Suppressor macrophage treated with lipopolysaccharide for 4 hours (primary cell): ENCODE measurements at regions not wholly inside any gene's neighbourhood (a gene's known extent, or its start where the extent isn't known, plus 50 kb on each side); places are given as distances from the start of the nearest gene placed in this dataset.

Experiments used
- DNase-seq: peaks from one replicate; pipeline ENCODE4 v3.0.0-alpha.2; 2020

DNA sequence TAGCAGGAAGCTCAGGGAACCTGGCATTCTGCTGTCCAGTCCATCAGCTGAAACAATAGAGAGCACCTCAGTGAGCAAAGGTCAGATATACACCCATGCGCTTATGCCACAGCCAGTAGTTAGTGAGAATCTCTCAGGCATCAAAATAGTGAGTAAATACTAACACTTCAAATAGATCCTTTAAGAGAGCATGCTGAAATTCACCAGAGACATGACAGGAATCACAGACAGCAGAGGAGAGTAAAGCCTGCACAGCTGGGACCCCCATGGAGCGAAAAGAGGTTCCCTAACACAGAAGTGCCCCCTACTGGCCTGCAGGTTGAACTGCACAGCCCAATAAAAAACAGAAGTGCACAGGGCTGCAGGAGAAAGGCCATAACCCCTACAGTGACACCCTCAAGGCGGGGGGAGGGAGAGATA, 57.6 kb upstream of the ANTXRL start:
- DNase-seq = peak; percentile 45

DNA sequence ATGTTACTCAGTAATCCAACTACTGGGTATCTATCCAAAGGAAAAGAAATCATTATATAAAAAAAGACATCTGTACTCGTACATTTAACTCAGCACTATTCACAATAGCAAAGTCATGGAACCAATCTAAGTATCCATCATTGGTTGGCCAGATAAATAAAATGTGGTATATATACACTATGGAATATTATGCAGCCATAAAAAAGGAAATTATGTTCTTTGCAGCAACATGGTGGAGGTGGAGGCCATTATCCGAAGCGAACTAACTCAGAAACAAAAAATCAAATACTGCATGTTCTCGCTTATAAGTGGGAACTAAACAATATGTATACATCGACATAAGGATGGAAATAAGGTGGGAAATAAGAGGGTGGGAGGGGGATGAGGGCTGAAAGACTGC, 56.2 kb upstream of the ANTXRL start:
- DNase-seq = no peak

DNA sequence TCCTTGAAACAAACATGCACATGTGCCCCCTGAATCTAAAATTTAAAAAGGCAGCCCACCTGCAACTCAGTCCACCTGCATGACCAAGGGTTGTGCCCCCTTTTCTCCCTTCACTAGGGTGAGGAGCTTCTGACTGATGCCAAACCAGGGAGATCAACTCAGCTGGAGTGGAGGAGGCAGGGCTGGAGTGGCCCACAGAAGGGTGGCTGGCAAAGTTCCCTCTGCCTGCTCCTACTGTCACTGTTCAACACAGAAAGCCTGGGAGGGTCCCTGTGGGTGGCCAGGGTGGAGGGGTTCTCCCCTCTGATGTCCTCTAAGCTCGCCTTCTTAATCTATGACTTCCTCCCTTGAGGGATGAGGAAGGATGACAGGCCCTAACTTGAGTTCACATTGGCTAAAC, 55.7 kb upstream of the ANTXRL start:
- no peak for DNase-seq

DNA sequence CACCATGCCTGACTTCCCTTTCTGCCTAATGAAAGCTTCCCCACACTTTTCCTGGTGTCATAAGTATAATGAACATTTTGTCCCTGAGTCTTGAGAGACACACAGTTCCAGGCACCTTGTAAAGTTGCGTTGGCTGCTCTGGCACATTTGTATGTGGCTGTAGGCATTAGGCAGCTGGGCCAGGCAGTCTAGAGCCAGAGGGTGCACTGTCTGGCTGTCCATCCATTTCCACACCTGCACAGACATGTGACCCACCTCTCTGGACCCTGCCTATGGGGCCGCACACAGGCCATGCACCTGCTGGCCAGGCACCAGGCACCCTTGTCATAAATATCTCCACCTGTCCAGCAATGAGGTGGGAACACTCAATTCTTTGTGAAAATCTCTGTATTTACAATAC, 54.7 kb upstream of the ANTXRL start:
- no peak for DNase-seq

DNA sequence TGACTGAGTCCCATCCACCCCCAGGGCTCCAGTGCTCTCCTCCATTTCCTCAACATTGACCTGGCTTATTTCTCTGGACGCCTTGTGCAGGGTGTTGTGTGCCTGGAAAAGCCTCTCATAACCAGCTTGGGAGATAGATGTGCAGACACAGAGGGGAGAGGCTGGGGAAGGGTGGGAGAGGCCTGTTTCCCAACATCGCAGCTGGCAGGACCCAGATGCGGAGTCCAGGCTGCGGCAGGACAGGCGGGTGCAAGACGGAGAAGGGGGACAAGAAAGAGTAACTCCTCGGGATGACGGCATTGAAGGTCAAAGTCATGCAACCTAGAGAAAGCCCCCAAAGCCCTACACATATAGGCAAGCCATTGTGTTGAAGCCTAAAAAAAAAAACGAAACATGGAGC, 54.1 kb upstream of the ANTXRL start:
- DNase-seq = no peak

DNA sequence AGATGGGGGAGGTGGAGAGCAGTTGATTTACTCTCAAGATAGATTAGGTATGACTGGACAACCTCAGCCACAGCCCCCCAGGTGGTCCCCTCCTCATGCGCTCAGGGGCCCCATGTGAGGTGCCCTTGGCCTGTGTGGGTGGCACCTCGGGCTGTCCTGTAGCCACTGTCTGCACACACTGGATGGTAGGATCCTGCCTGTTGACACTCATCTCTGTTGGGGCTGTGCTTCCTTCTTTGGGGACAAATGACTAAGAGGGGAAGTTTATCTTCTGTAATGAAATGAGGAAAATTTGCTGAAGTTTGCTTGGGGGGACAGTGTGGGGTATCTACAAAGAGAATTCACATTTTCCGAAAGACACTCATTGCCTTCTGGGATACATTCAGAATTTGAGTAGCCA, 53.6 kb upstream of the ANTXRL start:
- DNase-seq = peak; percentile 16

DNA sequence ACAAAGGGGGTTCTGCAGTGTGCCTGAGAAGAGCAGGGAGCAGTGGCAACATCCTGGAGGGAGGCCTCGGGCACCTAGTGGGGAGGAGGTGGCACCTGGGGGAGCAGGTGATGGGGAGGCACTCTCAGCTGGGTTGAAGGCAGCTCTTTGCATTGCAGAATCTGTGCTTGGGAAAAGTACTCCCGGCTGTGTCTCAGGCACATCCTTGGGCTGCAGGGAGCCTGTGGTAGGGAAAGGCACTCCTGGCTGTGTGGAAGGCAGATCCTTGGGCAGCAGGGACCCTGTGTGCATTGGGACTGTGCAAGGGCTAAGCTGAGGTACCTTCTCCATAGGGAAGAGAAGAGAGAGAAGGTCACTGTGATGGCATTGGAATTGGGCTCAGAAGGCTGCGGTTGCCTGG, 52.8 kb upstream of the ANTXRL start:
- DNase-seq = no peak

DNA sequence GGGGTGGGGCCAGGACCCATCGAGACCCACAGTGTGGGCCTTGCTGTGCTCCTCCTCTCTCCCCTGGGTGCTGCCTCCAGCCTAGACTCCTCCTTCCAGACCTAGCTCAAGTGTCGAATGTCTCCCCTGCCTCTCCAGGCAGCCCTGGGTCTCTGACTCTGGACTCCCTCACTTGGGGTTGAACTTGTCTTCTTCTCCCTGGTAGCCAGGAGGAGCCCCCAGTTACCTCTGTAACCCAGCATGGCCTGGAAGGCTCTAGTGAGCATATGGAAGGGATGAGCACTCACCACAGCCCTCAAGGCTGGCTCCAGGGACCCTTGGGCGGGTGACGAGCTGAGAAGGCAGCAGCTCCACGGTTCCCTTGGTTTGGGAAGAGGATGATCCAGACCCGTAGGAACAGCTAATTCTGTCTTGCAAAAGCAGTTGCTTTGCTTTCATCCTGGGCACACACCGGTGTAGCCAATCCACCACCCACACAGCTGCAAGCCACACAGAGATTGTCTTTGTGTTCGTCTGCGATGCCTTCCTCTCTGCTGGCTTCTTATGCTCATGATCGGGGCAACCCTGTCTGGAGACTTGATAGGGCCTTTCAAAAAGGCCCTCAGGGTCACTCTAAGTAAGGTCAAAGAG, 52.3 kb upstream of the ANTXRL start:
- no peak for DNase-seq

DNA sequence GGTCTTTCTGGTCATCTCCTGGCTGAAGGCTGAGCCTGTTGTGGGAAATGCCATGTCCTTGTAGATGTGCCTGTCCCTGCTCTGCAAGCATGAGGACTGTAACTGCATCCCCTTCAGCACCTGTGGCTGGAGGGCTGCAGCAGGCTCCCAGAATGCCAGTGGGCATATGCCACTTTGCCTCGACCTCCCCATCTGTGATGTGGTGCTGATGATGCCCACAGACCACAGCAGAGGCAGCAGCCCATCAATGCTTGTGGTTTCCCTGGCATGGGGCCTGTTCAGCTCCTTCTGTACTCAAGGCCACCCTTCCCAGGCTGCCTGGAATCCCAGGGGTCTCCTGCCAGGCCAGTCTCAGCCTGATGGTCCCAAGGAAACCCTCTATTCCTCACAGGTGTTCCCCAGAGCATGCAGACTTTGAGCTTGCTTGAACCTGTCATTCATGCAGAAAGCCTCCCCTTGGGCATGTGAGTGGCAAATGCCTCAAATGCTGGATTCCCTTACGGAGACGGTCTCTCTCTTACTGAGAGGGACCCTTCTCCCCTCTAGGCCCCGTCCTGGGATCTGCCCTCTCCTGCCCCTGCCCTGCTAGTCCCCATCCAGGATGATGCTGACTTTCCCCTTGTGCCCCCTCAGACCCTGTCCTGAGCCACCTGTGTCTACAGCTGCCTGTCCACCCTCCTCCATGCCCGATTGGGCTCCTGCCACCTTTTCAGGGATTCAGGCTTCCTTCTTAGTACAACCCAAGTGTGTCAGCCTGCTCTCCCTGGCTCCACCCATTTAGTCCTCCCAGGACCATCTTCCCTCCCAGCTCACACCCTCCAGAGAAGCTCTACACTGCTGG, 50.9 kb upstream of the ANTXRL start:
- DNase-seq = no peak

DNA sequence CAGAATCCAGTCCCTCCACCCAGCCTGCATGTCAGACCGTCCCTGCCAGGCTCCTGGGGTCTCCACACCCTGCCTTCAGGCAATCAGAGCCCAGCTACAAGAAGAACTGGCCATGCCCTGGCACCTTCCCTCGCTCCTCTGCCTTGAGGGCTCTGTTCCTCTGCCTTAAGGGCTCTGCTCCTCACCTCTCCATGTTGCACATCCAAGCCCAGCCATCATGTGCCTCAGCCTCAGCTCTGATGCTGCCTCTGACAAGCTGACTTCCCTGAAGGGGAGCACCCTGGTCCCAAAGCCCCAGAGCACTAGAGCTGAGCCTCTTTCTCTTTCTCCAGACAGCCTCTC, 50.3 kb upstream of the ANTXRL start:
- no peak for DNase-seq

DNA sequence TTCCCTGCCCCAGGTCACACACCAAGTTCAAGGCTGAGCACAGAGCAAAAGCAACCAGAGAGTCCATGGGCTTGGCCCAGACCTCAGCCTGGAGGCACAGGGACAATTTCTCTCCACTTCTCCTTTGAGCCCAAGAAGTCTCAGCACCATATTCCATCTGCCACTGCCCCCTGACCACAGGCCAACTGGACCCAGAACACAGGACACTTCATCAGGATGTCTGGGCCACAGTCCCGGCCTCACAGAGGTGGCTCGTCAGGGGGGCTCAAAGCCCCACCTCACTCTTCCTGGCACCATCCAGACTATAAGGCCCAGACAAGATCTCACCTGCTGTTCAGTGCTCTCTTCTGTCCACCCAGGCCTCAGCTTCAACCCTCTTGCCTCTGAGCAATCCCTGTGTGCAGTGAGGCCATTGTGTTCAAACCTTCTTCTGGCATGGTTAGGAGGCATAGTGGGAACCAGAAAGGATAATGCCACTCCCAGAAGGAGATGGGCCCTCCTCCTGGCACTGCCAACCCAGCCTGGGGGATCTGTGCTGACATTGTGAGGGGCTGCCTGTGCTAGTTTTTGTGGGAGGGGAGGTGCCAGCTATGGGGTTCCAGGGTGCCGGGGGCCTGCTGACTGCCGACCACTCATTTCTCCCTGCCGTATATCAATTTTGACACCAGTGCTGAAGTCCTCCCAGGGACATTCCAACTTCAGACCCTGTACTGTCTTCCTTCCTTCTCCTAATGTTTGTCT, 49.7 kb upstream of the ANTXRL start:
- no peak for DNase-seq
